HT-29 (cell line): ENCODE measurements at regions not wholly inside any gene's neighbourhood (a gene's known extent, or its start where the extent isn't known, plus 50 kb on each side); places are given as distances from the start of the nearest gene placed in this dataset.
"Not testable (repeated sequence)": the region's sequence is repeated elsewhere in the genome, so short reads cannot be mapped to it uniquely, and the experiment has no call there.

Experiments
- DNase-seq: peaks from one replicate; pipeline ENCODE4 v3.0.0-alpha.2; 2015; ENCODE audit warnings: low spot score

- DNase-seq, result not testable (repeated sequence)
These were observed 963.6 kb upstream of the COX7C start for GRCh38 chr5:85654144-85654543.

DNA sequence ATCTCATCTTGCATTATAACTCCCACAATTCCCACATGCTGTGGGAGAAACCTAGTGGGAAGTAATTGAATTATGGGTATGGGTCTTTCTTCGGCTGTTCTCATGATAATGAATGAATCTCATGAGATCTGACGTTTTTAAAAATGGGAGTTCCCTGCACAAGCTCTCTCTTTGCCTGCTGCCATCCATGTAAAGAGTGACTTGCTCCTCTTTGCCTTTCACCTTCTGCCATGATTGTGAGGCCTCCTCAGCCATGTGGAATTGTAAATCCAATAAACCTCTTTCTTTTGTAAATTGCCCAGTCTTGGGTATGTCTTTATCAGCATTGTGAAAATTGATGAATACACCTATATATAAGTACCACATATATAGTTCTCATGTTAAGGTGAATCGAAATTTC is 961.7 kb upstream of the COX7C start:
- no peak for DNase-seq

DNA sequence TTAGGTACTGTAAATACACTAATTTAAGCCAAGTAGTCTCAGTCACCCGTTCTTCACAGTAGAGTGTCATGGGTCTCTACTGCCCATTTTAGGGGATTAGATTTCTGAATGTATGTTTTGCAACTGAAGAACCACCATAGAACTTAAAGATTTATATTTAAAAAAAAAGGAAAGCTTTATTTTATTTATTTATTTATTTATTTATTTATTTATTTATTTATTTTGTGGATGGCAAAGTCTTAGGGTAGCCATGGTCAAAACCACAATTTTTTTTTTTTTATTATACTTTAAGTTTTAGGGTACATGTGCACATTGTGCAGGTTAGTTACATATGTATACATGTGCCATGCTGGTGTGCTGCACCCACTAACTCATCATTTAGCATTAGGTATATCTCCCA is 960.4 kb upstream of the COX7C start:
- not testable (repeated sequence) for DNase-seq

- DNase-seq, result not testable (repeated sequence)
These were observed 954.6 kb upstream of the COX7C start for GRCh38 chr5:85662969-85663707.

DNA sequence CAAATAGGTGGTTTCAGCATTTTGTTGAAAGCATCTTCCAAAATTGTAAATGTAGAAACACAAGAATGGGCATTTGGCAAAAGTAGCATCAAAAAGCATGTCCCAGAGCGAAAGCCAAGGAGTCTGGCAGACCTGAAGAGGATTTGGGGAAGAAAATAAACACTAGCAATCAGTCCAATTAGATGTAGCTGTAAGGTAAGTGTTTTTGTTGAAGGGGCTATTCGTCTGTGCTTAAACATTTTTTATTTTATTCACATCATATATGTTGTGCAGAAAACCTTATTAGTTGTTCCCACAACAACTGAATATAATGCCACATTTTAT is 954.1 kb upstream of the COX7C start:
- DNase-seq, result no peak

GRCh38 chr5:85670417-85670816 is 947.3 kb upstream of the COX7C start:
- DNase-seq, result no peak

DNA sequence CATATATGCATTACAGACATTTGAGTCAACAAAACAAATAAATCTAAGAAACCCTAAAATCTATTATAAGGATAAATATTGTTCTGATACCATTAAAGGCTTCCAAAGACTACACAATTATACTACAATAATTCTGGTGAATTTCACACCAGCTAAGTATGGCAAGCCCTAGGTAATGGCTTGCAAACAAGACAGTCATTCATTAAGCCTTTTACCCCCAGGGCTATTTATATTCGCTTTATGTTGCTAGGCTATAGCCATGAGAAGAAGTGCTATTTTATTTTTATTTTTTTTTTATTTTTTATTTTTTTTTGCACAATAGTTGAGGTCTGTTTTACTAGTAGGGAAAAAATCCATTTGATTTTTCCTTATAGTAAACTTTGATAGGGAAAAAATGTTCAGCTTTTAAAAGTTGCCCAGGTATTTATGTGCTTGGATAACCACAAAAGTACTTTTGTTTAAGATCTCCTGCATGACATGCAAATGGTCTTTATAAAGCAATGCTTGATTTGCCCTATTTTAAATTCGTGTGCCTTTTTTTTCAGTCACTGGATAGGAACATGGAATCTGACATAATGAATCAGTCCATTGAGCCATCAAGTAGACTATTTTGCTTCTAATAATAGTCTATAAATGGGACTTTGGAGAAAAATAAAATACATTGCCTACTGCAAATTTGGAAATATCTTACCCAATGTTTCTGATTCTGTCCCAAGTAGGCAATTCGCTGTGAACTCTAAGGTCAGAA is 946.3 kb upstream of the COX7C start:
- DNase-seq, result no peak

GRCh38 chr5:85681871-85682270 is 935.9 kb upstream of the COX7C start:
- no peak for DNase-seq

DNA sequence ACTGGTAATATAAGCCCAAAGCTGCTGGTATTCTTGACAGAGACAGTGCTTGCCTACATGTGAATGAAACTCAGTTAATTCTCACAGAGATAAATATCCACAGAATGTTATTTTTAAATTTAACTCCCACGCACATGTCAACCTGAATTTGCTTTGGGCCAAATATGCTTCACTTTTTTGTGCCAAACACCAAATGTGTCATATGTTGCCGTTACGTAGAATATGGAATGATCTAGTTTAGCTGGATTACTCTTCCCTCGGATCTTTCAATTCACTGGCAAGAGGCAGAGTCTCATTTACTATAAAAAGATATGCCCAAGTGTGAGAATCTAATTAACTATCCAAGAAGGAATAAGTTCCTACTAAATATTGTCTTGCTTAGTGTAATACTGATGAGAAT is 933.4 kb upstream of the COX7C start:
- no peak for DNase-seq

GRCh38 chr5:85703296-85703695 is 914.4 kb upstream of the COX7C start:
- no peak for DNase-seq

- DNase-seq, result no peak
These were observed 908.0 kb upstream of the COX7C start for GRCh38 chr5:85709728-85710127.

DNA sequence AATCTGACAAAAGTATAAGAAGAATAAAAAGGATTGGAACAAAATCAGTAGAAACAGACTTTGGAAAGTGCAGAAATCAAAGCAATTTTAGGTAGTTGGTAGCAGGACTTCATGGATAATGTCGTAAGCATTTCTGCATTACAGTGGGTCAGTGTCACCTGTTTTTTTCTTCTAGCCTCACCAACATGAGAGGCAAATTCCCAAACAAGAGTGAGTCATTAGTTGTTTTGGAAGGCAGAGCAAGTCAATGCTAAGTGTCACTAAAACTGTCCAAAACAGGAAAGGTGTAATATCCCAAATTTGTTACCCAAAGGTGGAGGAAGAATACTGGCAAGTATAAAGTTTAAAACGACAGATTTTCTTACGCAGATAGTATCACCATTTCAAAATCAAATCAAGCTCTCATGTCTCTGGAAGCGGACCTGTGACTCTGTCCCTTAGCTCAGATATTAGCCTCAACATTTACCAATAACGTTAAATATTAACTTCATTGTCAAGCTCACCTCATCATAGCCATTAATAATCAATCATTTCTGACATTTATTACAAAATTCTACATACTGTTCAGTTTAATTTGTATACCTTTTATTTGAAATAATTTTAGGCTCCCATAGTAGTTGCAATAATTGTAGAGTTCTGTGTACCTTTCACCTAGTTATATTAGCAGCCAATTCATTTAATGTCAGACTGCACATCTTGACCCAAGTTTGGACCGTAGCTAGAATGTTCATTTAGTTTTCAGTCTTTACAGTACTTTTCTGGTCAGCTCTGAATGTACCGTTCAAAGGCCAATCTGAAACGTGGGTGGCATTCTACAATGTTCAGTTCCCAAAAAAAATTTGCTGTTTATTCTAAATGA is 901.2 kb upstream of the COX7C start:
- DNase-seq, result peak; percentile 5

GRCh38 chr5:85717203-85717563 is 900.6 kb upstream of the COX7C start:
- DNase-seq, result no peak

GRCh38 chr5:85732185-85732584 is 885.6 kb upstream of the COX7C start:
- no peak for DNase-seq

- no peak for DNase-seq
These were observed 875.8 kb upstream of the COX7C start for GRCh38 chr5:85741972-85742371.

DNA sequence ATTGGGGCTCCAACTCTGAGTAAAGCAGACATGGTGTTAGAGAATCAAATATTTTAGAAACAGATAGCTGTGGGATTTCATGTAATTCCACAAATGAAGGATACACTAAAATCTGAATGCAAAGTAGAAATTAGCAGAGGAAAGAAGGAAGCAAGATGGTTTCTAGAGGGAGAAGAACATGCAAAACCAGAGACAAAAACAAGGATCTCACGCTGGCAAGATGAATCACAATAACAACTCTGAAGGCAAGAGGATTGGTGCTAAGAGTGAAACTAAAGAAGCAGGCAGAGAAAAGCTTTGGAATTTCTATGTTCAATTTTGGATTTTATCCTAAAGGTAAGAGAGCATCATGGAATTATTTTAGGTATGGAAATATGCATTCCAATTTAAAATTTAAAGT is 857.2 kb upstream of the COX7C start:
- DNase-seq, result no peak

GRCh38 chr5:85769347-85769746 is 848.4 kb upstream of the COX7C start:
- no peak for DNase-seq

DNA sequence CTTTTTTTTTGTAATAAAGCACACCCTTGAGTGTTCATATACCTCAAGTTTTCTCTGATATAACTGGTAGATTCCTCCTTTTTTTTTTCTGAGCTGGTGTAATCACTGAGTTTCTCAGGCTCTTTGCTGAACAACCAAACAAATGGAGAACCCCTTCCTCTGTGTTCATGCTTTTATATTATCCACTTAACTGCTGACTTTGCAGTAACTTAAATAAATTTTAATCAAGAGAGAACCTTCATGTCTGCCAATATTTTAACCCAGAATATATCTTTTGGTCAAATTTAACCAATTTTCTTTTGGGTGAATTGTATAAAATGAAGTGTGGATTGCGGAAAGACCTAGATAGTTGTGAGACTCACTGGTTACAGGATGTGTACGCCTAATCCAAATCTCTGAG is 833.0 kb upstream of the COX7C start:
- no peak for DNase-seq

- no peak for DNase-seq
These were observed 804.6 kb upstream of the COX7C start for GRCh38 chr5:85813146-85813545.

DNA sequence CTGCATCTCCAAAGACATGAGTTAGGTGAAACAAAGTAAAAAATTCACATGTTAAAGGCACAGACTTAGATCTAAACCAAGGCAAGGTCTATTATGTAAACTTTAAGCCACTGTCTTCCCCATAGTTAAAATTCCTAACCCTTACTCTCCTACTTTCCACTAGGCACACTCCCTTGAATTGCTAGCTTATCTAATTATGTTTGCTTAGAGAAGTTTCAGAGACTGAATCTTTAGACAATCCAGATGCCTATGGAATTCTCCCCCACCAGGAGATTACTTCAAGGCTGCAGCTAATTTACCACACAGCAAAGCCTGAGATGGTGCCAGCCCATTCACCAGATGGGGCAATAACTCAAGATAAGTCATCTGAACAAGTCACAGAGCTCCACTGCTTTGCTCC is 803.1 kb upstream of the COX7C start:
- DNase-seq, result no peak

GRCh38 chr5:85823462-85824426 is 794.0 kb upstream of the COX7C start:
- no peak for DNase-seq
